GM20000 (cell line): ENCODE measurements at regions not wholly inside any gene's neighbourhood (a gene's known extent, or its start where the extent isn't known, plus 50 kb on each side); places are given as distances from the start of the nearest gene placed in this dataset.

Experiments
- DNase-seq: peaks from one replicate; pipeline ENCODE4 v3.0.0; 2012; ENCODE audit warnings: low spot score
- TF ChIP-seq, protein P1 (sequence below): IDR thresholded peaks from 2 replicates; pipeline ENCODE4 v1.5.1; 2012; ENCODE audit warnings: mild to moderate bottlenecking, control low read depth; ENCODE audit errors: extremely low read depth, missing control alignments

DNA sequence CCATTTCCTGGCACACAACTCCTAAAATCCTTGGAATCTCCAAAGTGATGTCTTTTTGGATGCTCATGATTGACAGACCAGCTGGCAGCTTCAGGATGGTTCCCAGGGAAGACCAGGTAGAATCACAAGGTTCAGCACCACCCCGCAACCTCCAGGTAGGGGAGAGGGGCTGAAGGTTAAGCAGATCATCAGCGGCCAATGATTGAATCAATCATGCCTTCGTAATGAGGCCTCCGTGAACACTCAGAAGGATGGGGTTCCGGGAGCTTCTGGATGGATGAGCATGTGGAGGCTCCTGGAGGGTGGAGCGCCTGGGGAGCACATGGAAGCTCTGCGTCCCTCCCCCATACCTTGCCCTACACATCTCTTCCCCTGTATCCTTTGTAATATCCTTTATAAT is 185.9 kb downstream of the SEC14L1 start:
- TF ChIP-seq, protein P1, sequence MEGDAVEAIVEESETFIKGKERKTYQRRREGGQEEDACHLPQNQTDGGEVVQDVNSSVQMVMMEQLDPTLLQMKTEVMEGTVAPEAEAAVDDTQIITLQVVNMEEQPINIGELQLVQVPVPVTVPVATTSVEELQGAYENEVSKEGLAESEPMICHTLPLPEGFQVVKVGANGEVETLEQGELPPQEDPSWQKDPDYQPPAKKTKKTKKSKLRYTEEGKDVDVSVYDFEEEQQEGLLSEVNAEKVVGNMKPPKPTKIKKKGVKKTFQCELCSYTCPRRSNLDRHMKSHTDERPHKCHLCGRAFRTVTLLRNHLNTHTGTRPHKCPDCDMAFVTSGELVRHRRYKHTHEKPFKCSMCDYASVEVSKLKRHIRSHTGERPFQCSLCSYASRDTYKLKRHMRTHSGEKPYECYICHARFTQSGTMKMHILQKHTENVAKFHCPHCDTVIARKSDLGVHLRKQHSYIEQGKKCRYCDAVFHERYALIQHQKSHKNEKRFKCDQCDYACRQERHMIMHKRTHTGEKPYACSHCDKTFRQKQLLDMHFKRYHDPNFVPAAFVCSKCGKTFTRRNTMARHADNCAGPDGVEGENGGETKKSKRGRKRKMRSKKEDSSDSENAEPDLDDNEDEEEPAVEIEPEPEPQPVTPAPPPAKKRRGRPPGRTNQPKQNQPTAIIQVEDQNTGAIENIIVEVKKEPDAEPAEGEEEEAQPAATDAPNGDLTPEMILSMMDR: no peak
- no peak for DNase-seq

DNA sequence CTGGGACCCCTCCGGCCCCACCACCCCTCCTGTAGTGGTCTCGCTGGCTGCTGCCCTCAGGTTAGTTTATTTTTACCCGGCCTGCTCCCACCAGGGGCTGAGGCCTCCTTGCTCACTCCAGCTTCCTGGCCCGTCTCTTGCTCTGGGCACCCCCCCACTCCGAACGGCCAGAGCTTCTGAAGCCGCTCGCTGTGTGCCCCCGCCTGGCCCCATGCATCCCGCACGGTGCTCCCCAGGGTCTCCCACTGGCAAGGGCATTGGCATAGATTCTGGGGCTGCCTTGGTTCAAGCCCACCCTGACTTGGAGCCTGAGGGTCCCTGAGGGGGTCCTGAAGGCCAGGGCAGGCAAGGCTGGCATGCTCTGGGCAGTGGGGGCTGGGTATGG is 186.4 kb downstream of the SEC14L1 start:
- TF ChIP-seq, protein P1: no peak
- DNase-seq: no peak

DNA sequence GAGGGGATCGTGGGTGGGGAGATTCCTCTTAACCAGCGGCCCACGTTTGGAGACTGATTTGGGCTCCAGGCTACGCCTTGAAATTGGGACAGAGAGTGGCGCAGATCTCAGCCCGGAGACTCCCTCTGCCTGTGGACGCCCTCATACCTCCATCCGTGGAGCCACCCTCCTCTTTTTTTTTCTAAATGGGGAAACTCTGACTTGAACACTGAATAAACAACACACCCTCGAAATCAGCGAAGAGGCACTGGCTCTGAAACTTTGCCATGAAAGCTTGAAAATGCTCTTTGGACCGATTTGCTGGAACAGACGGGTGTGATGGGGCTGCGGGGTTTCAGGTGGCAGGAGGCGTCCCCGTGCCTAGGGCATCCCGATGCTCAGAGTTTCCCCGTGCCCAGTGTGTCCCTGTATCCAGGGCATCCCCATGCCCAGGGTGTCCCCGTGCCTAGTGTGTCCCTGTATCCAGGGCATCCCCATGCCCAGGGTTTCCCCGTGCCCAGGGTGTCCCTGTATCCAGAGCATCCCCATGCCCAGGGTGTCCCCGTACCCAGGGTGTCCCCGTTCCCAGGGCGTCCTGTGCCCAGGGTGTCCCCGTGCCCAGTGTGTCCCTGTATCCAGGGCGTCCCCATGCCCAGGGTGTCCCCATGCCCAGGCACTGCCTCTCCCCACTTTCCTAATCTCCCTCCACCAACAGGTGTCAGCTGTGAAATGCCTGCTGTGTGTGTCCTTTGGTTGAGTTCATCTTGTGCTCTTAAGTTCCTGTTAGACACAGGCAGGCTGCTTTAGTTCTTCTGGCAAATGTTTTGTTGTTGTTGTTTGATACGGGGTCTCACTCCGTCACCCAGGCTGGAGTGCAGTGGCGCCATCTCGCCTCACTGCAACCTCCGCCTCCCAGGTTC is 187.0 kb downstream of the SEC14L1 start:
- TF ChIP-seq, protein P1: no peak
- no peak for DNase-seq

DNA sequence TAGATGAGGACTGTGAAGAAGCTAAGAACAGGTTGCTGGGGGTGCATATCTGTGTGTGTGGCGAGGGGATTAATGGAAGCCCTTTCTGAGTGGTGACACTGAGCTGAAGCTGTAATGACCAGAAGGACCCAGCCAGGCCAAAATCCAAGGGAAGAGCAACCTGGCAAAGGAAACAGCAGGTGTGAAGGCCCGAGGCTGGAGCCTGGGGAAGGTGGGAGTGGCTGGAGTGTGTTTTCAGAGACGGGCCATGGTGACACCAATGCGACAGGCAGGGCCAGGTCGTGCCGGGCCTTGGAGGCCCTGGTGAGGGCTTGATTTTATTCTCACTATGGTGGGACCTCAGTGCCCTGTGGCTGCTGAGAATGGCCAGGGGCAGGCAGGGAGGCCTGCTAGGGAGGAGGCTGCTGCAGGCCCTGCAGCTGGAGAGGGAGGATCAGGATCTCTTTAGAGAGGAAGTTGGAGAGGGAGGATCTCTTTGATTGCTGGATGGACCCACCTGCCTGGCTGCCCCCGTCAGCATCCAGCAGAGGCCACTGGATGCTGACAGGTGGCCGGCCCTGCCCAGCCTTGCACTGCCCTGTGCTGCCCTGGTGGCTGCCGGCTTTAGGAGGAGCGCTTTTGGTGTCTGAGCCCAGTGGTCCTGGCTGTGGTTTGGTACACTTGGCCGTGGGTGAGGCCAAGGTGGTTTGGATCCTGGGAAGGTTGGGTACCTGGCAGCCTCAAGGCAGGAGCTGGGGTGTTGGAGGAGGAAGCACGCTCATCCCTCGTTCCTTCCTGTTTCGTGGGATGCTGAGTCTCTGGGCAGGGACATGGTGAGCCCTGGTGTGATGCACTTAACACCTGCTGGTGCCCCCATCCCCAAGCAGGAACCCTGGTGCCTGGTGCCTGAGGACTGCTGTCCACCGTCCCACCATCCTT is 188.3 kb downstream of the SEC14L1 start:
- DNase-seq: no peak

DNA sequence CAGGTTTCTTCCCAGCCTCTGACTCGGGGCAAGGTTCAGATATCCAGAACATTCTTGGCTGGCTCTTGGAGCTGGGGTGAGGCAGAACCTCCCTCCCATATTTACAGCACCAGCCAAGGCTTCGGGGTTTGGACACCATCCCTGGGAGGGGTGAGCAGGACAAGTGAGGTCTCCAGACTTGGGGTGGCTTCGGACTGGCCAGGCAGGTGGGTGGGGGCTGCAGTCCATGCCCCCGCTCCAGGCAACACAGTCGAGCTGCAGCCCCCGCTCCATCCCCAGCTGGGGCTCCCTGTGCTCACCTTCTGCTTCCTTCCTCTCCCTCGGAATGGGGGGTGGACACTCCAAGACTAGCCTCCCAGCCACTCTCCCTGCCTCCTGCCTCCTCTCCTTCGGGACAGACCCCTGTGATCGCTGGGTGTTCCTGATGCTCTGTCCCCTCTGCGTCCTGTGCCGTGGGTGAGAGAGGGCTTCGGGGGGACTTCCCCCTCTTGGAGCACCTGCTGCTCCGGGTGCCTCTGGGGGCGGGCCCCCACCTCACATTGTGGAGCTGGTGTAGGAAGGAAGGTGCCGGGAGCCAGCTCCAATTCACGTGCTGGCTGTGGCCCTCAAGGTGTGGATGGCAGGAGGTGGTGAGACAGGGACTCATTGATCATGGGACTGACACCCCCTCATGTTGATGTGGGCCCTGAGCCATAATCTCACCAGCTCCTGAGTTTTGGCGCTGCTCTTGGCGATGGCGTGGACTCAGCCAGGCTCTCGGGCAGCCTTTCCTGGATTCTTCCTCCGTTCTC is 189.2 kb downstream of the SEC14L1 start:
- TF ChIP-seq, protein P1: no peak
- DNase-seq: no peak

More for the DNA sequence above, 188.3 kb downstream of the SEC14L1 start:
- TF ChIP-seq, protein P1: no peak

DNA sequence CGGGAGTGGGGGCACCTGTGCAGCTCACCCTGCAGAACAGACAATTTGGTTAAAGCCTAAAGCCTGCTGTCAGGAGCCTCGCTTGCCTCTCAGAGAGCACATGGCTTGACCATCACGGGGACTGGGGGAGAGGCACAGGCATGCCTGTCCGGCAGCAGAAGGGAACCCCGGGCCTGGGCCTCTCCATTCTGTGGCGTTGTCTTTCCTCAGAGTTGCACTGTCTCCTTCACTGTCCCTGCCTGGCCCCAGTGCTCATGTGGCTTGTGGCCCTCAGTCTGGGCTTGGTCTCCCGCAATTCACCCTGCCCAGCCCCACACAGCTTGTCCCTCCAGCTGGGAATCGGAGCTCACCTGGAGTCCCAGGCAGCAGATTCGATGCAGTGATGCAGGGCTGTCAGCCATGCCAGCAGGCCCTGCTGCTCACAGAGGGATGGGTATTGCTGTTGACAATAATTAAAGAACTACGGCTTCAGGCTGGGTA is 189.9 kb downstream of the SEC14L1 start:
- no peak for DNase-seq
- TF ChIP-seq, protein P1: no peak
